SHP77 (cell line): ENCODE measurements at regions not wholly inside any gene's neighbourhood (a gene's known extent, or its start where the extent isn't known, plus 50 kb on each side); places are given as distances from the start of the nearest gene placed in this dataset.
A peak's percentile ranks its signal among the peaks of the same experiment; 100 is the strongest.

ENCODE experiments used
- DNase-seq, 2 experiments: peaks; one replicate each; lab custom pipeline; 2025; lab: John Stamatoyannopoulos, UW

- DNase-seq: no peak
Observed at GRCh38 chr7:132733860-132734259, 157.6 kb upstream of the PLXNA4 start.

GRCh38 chr7:132732321-132732865 is 156.1 kb upstream of the PLXNA4 start:
- DNase-seq: no peak

GRCh38 chr7:132730105-132730504 is 153.8 kb upstream of the PLXNA4 start:
- DNase-seq: no peak

GRCh38 chr7:132723506-132724081 is 147.3 kb upstream of the PLXNA4 start:
- no peak for DNase-seq

- no peak for DNase-seq
Observed at GRCh38 chr7:132720835-132721234, 144.6 kb upstream of the PLXNA4 start.

- DNase-seq: no peak
Observed at GRCh38 chr7:132713893-132714292, 137.6 kb upstream of the PLXNA4 start.

GRCh38 chr7:132709971-132710567 is 133.8 kb upstream of the PLXNA4 start:
- DNase-seq: peak in 1 of 2 experiments; percentile 3

GRCh38 chr7:132708470-132708869 is 132.2 kb upstream of the PLXNA4 start:
- no peak for DNase-seq

GRCh38 chr7:132705146-132705545 is 128.9 kb upstream of the PLXNA4 start:
- DNase-seq: no peak

- DNase-seq: no peak
Observed at GRCh38 chr7:132703742-132704141, 127.5 kb upstream of the PLXNA4 start.

- no peak for DNase-seq
Observed at GRCh38 chr7:132697003-132697402, 120.7 kb upstream of the PLXNA4 start.

GRCh38 chr7:132696332-132696731 is 120.1 kb upstream of the PLXNA4 start:
- DNase-seq: no peak

GRCh38 chr7:132691201-132691600 is 114.9 kb upstream of the PLXNA4 start:
- DNase-seq: no peak

GRCh38 chr7:132690174-132690573 is 113.9 kb upstream of the PLXNA4 start:
- no peak for DNase-seq

- no peak for DNase-seq
Observed at GRCh38 chr7:132687981-132688383, 111.7 kb upstream of the PLXNA4 start.

GRCh38 chr7:132687016-132687415 is 110.7 kb upstream of the PLXNA4 start:
- DNase-seq: no peak

- no peak for DNase-seq
Observed at GRCh38 chr7:132685277-132685676, 109.0 kb upstream of the PLXNA4 start.

- DNase-seq: no peak
Observed at GRCh38 chr7:132683896-132684690, 107.8 kb upstream of the PLXNA4 start.

GRCh38 chr7:132681951-132682350 is 105.7 kb upstream of the PLXNA4 start:
- DNase-seq: no peak

GRCh38 chr7:132680590-132680989 is 104.3 kb upstream of the PLXNA4 start:
- no peak for DNase-seq

- no peak for DNase-seq
Observed at GRCh38 chr7:132678656-132679055, 102.4 kb upstream of the PLXNA4 start.

GRCh38 chr7:132677918-132678317 is 101.6 kb upstream of the PLXNA4 start:
- no peak for DNase-seq
